ENCODE measurements at regions not wholly inside any gene's neighbourhood (a gene's known extent, or its start where the extent isn't known, plus 50 kb on each side); places are given as distances from the start of the nearest gene placed in this dataset.

DNA sequence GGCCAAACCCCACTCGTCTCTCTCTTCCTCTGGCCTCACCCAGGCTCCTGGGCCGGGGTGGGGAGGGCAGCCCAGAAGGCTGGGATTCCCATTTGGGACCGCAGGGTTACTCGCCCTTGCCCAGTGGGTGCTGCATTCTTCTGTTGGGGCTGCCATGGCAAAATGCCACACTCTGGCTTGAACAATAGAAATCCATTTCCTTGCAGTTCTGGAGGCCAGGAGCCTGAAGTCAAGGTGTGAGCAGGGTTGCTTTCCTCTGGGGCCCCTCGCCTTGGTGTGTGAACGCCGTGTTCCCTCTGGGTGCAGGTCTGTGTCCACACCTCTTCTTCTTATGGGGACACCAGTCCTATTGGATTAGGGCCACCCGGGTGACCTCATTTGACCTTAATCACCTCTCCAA is 105.8 kb upstream of the GSE1 start:
- Mint-ChIP-seq H3K9me3 (no peaks in the 10 kb centered on the region), H3K4me3 (no peak overlapping the region)

DNA sequence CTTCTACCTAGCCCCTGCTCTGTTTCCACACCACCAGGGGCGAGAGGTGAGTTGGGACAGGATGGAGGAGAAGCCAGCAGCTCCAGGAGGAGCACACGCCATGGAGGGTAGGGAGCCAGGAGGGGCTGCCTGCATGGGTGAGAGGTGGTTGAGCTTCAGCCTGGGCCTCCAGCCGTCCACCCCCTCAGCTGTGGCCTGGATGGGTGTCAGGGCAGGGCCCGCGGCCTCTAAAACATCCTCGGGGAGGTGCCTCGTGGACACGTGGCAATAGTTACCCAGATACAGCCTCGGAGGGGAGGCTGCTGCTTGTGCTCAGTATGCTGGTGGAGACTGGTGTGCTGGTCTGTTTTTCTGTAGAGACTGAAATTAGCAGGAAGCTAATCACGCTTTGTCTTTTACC is 104.7 kb upstream of the GSE1 start:
- H3K27me3 Mint-ChIP-seq (ENCODE audit: low read depth), result no peaks in the 10 kb centered on the region
- ATAC-seq (replicated peaks in 1 of 2) (no peak), DNase-seq (no peak)
- no peak overlapping the region for H3K4me3 Mint-ChIP-seq
- H3K4me1 Mint-ChIP-seq (ENCODE audit: low read depth), result no peaks in the 10 kb centered on the region
- H3K36me3 Mint-ChIP-seq (ENCODE audit: insufficient read depth in 2 of 2), result no peaks in the 10 kb centered on the region
- no peak overlapping the region for H3K27ac Mint-ChIP-seq
- H3K9me3 Mint-ChIP-seq, result no peaks in the 10 kb centered on the region

More for the DNA sequence above, 105.8 kb upstream of the GSE1 start:
- Mint-ChIP-seq H3K36me3 (ENCODE audit: insufficient read depth in 2 of 2) (no peaks in the 10 kb centered on the region), H3K27me3 (ENCODE audit: low read depth) (no peaks in the 10 kb centered on the region), H3K27ac (no peak overlapping the region), H3K4me1 (ENCODE audit: low read depth) (no peaks in the 10 kb centered on the region)
- no peak for DNase-seq
- no peak for ATAC-seq (replicated peaks in 1 of 2)

DNA sequence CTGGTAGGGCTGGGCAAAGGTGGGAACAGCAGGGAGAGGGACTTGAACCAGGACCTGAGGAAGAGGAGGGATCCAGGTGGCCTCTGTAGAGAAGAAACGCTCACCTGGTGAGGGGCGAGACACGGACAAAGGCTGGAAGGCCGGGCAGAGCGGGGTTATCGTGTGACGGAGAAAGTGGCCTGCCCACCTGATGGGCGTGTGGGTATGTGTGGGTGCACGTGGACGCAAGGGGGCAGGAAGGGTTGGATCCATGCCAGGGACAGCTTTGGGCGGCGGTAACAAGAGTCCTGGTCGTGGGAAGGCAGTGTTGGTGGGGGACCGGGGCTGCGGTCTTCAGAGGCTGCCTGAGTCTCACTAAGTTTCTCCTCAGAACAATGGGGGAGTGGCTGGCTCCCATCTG is 104.1 kb upstream of the GSE1 start:
- DNase-seq (no peak), ATAC-seq (replicated peaks in 1 of 2) (no peak)

DNA sequence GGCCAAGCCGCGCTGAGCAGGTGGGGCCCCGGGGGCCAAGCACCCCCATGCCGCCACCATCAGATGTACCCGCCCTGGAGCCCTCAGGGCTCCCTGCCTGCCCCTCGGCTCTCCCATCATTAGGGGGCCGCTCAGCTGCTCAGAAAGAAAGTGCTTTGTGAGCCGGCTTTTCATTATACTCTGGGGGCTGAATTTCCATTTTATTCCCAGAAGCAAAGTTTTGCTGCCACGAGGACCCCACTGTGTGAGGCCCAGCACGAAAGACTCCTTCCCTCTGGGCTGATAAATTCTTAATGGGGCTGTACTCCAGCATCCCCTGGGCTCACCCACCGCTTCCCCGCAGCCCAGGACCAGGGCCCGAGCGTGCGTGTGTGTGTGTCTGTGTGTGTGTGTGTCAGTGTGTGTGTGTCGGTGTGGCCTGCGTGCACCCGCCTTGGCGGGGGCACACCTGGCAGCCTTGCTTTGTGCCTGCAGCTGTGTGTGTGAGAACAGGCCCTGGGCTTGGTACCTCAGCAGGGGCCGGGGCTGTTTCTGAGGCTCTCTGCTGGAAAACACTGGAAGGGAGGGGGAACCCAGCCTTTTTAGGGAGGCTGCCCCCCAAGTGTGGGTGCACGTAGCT is 103.0 kb upstream of the GSE1 start:
- ATAC-seq (replicated peaks in 1 of 2) (no peak), DNase-seq (no peak)
- no peaks in the 10 kb centered on the region for H3K4me1 Mint-ChIP-seq (ENCODE audit: low read depth)
- no peaks in the 10 kb centered on the region for H3K27me3 Mint-ChIP-seq (ENCODE audit: low read depth)
- H3K27ac Mint-ChIP-seq, result no peak overlapping the region
- no peaks in the 10 kb centered on the region for H3K36me3 Mint-ChIP-seq (ENCODE audit: insufficient read depth in 2 of 2)
- no peaks in the 10 kb centered on the region for H3K9me3 Mint-ChIP-seq
- no peak overlapping the region for H3K4me3 Mint-ChIP-seq

More for the DNA sequence above, 104.1 kb upstream of the GSE1 start:
- no peaks in the 10 kb centered on the region for H3K27me3 Mint-ChIP-seq (ENCODE audit: low read depth)
- H3K27ac Mint-ChIP-seq, result no peak overlapping the region
- H3K4me3 Mint-ChIP-seq, result no peak overlapping the region
- no peaks in the 10 kb centered on the region for H3K9me3 Mint-ChIP-seq
- H3K36me3 Mint-ChIP-seq (ENCODE audit: insufficient read depth in 2 of 2), result no peaks in the 10 kb centered on the region
- no peaks in the 10 kb centered on the region for H3K4me1 Mint-ChIP-seq (ENCODE audit: low read depth)

DNA sequence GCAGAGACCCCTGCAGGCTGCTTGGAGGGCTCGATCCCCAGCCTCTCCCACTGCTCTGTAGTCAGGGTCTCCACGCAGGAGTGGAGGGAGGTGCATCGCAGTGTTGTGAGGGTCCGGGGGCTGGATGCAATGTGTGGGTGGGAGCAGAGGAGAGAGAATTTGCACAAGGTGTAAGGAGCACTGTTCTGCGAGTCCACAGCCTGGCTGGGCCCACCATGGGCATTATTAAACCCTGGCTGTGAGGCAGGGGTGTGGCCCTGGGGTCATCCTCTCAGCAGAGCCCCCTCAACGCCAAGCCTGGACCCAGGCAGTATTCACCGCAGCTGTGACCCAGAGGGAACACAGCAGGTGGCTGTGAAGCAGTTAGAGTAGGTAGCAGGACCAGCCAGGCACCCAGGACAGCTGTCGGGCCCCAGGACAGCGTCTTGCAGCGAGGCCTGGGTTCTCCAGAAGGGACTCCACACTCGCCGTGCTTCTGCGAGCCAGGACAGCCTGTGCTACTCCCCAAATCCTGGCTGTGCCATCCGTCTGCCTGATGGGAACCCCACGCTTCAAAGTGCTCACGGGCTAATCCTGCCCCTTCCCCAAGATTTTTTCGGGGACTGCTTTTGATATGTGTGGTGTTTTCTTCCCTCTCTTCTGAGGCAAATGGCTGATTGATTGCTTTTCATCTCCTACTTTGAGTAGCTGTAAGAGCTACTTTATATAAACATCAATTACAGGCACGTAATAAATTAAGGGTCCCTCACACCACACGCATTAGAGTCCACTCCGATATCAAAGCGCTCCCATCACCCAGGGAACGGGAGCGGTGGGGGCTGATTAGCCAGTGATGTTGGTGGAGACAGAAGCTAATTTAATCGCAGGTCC is 100.9 kb upstream of the GSE1 start:
- no peak for ATAC-seq (replicated peaks in 1 of 2)
- no peaks in the 10 kb centered on the region for H3K9me3 Mint-ChIP-seq
- H3K36me3 Mint-ChIP-seq (ENCODE audit: insufficient read depth in 2 of 2), result no peaks in the 10 kb centered on the region
- no peaks in the 10 kb centered on the region for H3K4me1 Mint-ChIP-seq (ENCODE audit: low read depth)
- DNase-seq, result no peak
- no peak overlapping the region for H3K4me3 Mint-ChIP-seq
- H3K27ac Mint-ChIP-seq, result no peak overlapping the region
- no peaks in the 10 kb centered on the region for H3K27me3 Mint-ChIP-seq (ENCODE audit: low read depth)

DNA sequence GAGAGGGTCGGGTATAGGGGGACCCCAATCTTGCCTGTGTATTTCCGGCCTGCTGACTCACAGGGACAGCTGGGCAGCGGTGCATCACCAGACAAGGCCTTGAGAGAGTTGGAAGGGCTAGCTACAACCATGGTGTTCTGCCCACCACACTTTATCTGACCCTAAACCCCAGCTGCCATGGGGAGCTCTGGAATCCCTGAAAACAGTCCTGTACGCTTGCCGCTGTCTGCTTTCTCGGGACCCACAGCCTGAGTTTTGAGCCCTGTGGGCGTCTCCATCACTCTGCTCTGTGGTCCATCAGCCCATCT is 100.4 kb upstream of the GSE1 start:
- no peak for ATAC-seq (replicated peaks in 1 of 2)
- H3K27me3 Mint-ChIP-seq (ENCODE audit: low read depth), result no peaks in the 10 kb centered on the region
- no peaks in the 10 kb centered on the region for H3K36me3 Mint-ChIP-seq (ENCODE audit: insufficient read depth in 2 of 2)
- no peak overlapping the region for H3K27ac Mint-ChIP-seq
- H3K4me3 Mint-ChIP-seq, result no peak overlapping the region
- no peak for DNase-seq
- H3K4me1 Mint-ChIP-seq (ENCODE audit: low read depth), result no peaks in the 10 kb centered on the region
- H3K9me3 Mint-ChIP-seq, result no peaks in the 10 kb centered on the region

DNA sequence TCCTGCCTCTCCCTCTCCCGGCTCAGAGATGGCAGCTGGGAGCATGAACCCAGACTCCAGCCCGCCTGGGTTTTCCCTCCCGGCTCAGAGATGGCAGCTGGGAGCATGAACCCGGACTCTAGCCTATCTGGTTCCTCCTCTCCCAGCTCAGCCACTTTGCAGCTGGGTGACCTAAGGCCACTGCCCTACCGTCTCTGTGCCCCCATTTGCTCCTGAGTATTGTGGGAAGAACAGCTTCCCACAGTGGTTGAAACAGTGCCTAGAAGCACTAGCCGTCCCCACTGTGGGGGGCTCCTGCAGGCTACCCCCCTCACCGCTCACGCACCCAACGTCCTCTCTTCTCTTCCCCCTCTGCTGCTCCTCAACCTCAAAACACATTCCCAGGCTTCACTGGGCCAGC is 99.9 kb upstream of the GSE1 start:
- Mint-ChIP-seq H3K4me1 (ENCODE audit: low read depth) (no peaks in the 10 kb centered on the region), H3K4me3 (no peak overlapping the region), H3K9me3 (no peaks in the 10 kb centered on the region), H3K27ac (no peak overlapping the region), H3K36me3 (ENCODE audit: insufficient read depth in 2 of 2) (no peaks in the 10 kb centered on the region), H3K27me3 (ENCODE audit: low read depth) (no peaks in the 10 kb centered on the region)
- DNase-seq (no peak), ATAC-seq (replicated peaks in 1 of 2) (no peak)

DNA sequence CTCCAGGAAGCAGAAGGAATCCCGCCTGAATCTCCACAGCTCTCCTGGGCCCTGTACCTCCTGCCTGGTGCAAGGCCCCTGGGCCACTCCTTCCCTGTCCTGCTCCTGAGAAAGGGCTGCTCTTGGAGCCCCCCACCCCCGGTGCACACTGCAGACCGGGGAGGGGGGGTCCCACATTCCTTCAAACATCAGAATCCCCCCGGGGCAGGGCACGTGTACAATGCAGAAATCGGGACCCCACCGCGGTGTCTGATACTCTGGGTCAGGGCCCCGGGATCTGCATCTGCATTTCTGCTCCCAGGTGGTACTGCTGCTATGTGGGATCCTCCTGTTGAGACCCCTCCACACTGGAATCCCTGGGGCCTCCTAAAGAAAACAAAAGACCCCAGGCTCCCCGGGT is 99.5 kb upstream of the GSE1 start:
- no peaks in the 10 kb centered on the region for H3K4me1 Mint-ChIP-seq (ENCODE audit: low read depth)
- ATAC-seq (replicated peaks in 1 of 2) (no peak), DNase-seq (no peak)
- no peaks in the 10 kb centered on the region for H3K9me3 Mint-ChIP-seq
- no peak overlapping the region for H3K4me3 Mint-ChIP-seq
- H3K36me3 Mint-ChIP-seq (ENCODE audit: insufficient read depth in 2 of 2), result no peaks in the 10 kb centered on the region
- H3K27me3 Mint-ChIP-seq (ENCODE audit: low read depth), result no peaks in the 10 kb centered on the region
- H3K27ac Mint-ChIP-seq, result no peak overlapping the region

DNA sequence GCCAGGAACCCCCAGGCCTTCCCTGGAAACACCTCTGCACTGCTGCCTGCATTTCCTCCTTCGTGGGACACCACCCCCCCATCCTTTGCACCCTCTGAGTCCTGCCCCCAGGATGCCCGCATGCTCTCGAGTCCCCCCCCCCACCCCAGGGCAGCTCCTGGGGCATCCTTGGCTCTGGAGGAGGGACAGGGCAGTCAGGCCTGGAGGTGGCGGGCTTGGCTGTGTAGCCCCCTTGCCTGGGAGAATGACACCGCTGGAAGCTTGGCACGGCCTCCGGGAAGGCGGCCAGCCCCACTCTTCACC is 98.9 kb upstream of the GSE1 start:
- Mint-ChIP-seq H3K36me3 (ENCODE audit: insufficient read depth in 2 of 2) (no peaks in the 10 kb centered on the region), H3K27me3 (ENCODE audit: low read depth) (no peaks in the 10 kb centered on the region)

DNA sequence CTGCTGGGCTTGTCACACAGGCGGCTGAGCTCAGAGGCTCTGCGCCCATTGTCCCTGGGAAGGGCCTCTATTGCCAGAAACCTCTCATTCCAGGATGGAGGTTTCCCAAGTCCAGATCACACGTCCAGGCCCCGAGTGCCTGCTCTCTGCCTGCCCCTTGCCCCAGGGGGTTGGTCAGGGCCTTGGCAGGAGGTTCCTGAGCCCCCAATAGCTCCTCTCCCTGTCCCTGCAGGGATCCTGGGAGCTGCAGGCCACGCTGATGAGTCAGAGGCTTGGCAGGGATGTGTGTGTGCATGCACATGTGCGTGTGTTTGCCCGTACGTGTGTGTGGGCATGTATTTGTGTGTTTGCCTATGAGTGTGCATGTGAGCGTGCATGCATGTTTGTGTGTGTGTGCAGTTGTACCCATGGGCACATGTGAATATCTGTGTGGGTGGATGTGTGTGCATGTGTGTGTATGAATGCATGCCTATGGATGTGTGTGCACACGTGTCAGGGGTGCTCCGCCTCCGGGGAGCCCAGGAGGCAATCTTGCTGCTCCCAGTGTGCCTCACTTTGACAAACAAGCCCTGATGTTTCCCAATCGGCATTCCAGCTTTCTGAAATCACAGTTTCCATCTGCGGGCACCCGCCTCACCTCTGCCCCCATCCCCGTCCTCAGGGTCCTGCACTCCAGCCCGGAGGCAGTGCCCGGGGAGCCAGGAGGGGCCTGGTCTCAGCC is 98.4 kb upstream of the GSE1 start:
- DNase-seq, result no peak
- Mint-ChIP-seq H3K27me3 (ENCODE audit: low read depth) (no peaks in the 10 kb centered on the region), H3K27ac (no peak overlapping the region), H3K9me3 (peaks cover 5 to 6% of the 10 kb centered on the region in 2 donors), H3K4me3 (no peak overlapping the region), H3K4me1 (ENCODE audit: low read depth) (no peaks in the 10 kb centered on the region), H3K36me3 (ENCODE audit: insufficient read depth in 2 of 2) (peaks cover 0 to 3% of the 10 kb centered on the region in 2 donors)
- ATAC-seq (replicated peaks in 1 of 2), result no peak

More for the DNA sequence above, 98.9 kb upstream of the GSE1 start:
- ATAC-seq (replicated peaks in 1 of 2) (no peak), DNase-seq (no peak)
- peaks cover 2% of the 10 kb centered on the region in 2 donors for H3K9me3 Mint-ChIP-seq
- no peak overlapping the region for H3K27ac Mint-ChIP-seq
- no peak overlapping the region for H3K4me3 Mint-ChIP-seq
- H3K4me1 Mint-ChIP-seq (ENCODE audit: low read depth), result no peaks in the 10 kb centered on the region

DNA sequence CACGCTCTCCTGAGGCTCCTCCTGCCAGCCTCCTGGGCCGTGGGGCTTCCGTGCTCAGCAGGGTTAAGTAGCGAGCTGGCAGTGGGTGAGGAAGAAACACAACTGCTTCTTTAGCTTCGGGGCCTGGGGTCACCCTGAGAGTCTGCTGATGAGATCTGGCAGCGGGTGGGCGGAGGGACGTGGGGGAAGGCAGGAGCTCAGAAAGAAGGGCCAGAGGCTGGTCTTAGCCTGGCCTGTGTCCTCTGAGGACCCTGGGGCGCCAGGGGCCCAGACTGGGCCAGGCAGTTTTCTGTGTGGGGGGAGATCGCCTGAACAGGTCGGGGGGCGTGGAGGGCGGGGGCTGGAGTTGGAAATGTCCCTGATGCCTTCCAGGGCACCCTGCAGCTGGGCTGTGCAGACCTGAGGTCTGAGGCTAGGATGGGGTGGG is 97.8 kb upstream of the GSE1 start:
- Mint-ChIP-seq H3K36me3 (ENCODE audit: insufficient read depth in 2 of 2) (peaks cover 0 to 3% of the 10 kb centered on the region in 2 donors), H3K4me1 (ENCODE audit: low read depth) (no peaks in the 10 kb centered on the region), H3K27ac (no peak overlapping the region)

DNA sequence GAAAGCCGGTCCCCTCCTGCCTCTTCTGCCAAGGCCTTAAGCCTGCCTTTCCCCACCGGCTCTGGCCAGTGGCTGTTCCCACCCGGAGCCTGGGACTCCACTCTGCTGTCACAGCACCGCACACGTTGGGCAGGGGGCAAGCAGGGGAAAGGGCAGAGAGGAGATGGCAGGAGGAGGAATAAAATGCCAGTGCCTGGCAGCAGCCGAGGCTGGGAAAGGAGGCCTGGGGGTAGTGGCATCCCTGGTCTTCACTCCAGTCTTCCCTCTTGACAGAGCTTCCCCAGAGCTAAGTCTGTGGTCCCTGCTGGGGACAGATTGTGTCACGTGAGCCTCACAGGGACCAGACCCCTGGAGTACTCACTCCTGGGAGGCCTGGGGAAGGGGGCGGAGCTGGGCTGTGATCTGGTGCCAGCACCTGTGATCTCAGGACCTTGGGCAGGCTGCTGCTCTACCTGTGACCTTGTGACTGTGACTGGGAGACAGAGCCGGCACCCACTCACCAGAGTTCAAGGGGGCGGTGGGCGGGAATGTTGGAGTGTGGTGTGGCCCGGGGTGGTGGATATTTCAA is 97.2 kb upstream of the GSE1 start:
- H3K4me1 Mint-ChIP-seq (ENCODE audit: low read depth), result no peaks in the 10 kb centered on the region
- ATAC-seq (replicated peaks in 1 of 2) (no peak), DNase-seq (no peak)
- no peak overlapping the region for H3K27ac Mint-ChIP-seq
- H3K9me3 Mint-ChIP-seq, result peaks cover 5 to 6% of the 10 kb centered on the region in 2 donors
- H3K4me3 Mint-ChIP-seq, result no peak overlapping the region
- H3K36me3 Mint-ChIP-seq (ENCODE audit: insufficient read depth in 2 of 2), result peaks cover 0 to 3% of the 10 kb centered on the region in 2 donors
- no peaks in the 10 kb centered on the region for H3K27me3 Mint-ChIP-seq (ENCODE audit: low read depth)

More for the DNA sequence above, 97.8 kb upstream of the GSE1 start:
- Mint-ChIP-seq H3K9me3 (peaks cover 5 to 6% of the 10 kb centered on the region in 2 donors), H3K4me3 (no peak overlapping the region), H3K27me3 (ENCODE audit: low read depth) (no peaks in the 10 kb centered on the region)
- DNase-seq (no peak), ATAC-seq (replicated peaks in 1 of 2) (no peak)

DNA sequence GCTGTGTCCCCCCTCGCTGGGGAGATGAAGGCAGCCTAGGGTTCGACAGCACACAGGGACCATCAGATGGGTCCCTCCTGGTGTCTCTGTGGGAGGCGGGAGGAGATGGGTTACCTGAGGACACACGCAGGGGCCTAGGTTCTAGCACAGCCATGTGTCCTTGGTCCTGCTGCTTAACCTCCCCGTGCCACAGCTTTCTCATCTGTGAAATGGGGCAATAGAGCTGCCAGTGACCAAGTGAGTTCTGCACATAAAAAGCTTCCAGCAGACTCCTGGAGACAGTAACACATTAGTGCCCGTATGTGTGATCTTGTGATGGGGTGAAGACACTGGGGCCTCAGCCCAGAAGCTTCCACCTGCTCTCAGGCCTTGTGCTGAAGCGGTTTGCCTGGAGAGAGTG is 96.0 kb upstream of the GSE1 start:
- DNase-seq (no peak), ATAC-seq (replicated peaks in 1 of 2) (no peak)
- H3K27ac Mint-ChIP-seq, result no peak overlapping the region
- peaks cover 0 to 3% of the 10 kb centered on the region in 2 donors for H3K36me3 Mint-ChIP-seq (ENCODE audit: insufficient read depth in 2 of 2)
- peaks cover 5 to 6% of the 10 kb centered on the region in 2 donors for H3K9me3 Mint-ChIP-seq
- H3K4me3 Mint-ChIP-seq, result no peak overlapping the region
- H3K27me3 Mint-ChIP-seq (ENCODE audit: low read depth), result no peaks in the 10 kb centered on the region
- no peaks in the 10 kb centered on the region for H3K4me1 Mint-ChIP-seq (ENCODE audit: low read depth)

Data from activated T-cell treated with anti-CD3 and anti-CD28 coated beads, Interleukin-2, amount 50 U/mL, for 72 hours (primary cell).